ENCODE measurements at regions not wholly inside any gene's neighbourhood (a gene's known extent, or its start where the extent isn't known, plus 50 kb on each side); places are given as distances from the start of the nearest gene placed in this dataset.

DNA sequence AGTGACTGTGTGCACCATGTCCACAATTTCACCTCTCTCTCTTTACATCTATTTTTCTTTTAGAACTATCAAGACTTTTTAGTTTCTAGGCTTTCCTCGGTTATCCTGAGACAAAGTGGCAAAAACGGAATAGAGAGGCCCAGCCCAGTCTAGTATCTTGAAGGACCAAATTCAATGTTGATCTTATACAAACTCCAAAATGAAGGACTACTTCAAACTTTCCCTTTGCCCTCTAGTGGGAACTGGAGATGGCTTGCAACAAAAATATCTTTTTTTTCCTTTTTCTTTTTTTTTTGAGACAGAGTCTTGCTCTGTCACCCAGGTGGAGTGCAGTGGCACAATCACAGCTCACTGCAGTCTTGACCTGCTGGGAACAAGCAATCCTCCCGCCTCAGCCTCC, 338.5 kb upstream of the UMPS start:
- TF ChIP-seq, protein P1, sequence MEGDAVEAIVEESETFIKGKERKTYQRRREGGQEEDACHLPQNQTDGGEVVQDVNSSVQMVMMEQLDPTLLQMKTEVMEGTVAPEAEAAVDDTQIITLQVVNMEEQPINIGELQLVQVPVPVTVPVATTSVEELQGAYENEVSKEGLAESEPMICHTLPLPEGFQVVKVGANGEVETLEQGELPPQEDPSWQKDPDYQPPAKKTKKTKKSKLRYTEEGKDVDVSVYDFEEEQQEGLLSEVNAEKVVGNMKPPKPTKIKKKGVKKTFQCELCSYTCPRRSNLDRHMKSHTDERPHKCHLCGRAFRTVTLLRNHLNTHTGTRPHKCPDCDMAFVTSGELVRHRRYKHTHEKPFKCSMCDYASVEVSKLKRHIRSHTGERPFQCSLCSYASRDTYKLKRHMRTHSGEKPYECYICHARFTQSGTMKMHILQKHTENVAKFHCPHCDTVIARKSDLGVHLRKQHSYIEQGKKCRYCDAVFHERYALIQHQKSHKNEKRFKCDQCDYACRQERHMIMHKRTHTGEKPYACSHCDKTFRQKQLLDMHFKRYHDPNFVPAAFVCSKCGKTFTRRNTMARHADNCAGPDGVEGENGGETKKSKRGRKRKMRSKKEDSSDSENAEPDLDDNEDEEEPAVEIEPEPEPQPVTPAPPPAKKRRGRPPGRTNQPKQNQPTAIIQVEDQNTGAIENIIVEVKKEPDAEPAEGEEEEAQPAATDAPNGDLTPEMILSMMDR (IDR thresholded peaks at IDR 0.05; ENCODE audit: insufficient read depth, low read length, poor library complexity, severe bottlenecking): no peak
- TF ChIP-seq EZH2phosphoT487 (conservative IDR thresholded peaks at IDR 0.05; ENCODE audit: low read length): no peak

All from SU-DHL-6 (cell line).